HuH-7 (cell line): ENCODE measurements at regions not wholly inside any gene's neighbourhood (a gene's known extent, or its start where the extent isn't known, plus 50 kb on each side); places are given as distances from the start of the nearest gene placed in this dataset.

Experiments
- DNase-seq: peaks from one replicate; pipeline ENCODE4 v3.0.0; 2011; ENCODE audit warnings: low spot score

- DNase-seq, result no peak
Measured at GRCh38 chr2:104163611-104164130, 690.2 kb upstream of the POU3F3 start.

- DNase-seq, result no peak
Measured at GRCh38 chr2:104164721-104165252, 689.1 kb upstream of the POU3F3 start.

GRCh38 chr2:104177179-104177578, 676.7 kb upstream of the POU3F3 start:
- DNase-seq, result no peak

- DNase-seq, result no peak
Measured at GRCh38 chr2:104179644-104180043, 674.3 kb upstream of the POU3F3 start.

GRCh38 chr2:104200533-104201168, 653.3 kb upstream of the POU3F3 start:
- no peak for DNase-seq

- DNase-seq, result no peak
Measured at GRCh38 chr2:104213758-104214157, 640.2 kb upstream of the POU3F3 start.

- no peak for DNase-seq
Measured at GRCh38 chr2:104215269-104216161, 638.4 kb upstream of the POU3F3 start.

- DNase-seq, result no peak
Measured at GRCh38 chr2:104233591-104233990, 620.3 kb upstream of the POU3F3 start.

GRCh38 chr2:104236491-104236890, 617.4 kb upstream of the POU3F3 start:
- no peak for DNase-seq

GRCh38 chr2:104240984-104241383, 612.9 kb upstream of the POU3F3 start:
- no peak for DNase-seq

GRCh38 chr2:104249629-104250028, 604.3 kb upstream of the POU3F3 start:
- DNase-seq, result no peak

- DNase-seq, result no peak
Measured at GRCh38 chr2:104250635-104251034, 603.3 kb upstream of the POU3F3 start.

- DNase-seq, result no peak
Measured at GRCh38 chr2:104254017-104254416, 599.9 kb upstream of the POU3F3 start.

- DNase-seq, result no peak
Measured at GRCh38 chr2:104262714-104263113, 591.2 kb upstream of the POU3F3 start.

GRCh38 chr2:104279646-104280045, 574.3 kb upstream of the POU3F3 start:
- no peak for DNase-seq

- no peak for DNase-seq
Measured at GRCh38 chr2:104280216-104280615, 573.7 kb upstream of the POU3F3 start.

GRCh38 chr2:104286841-104287240, 567.1 kb upstream of the POU3F3 start:
- DNase-seq, result no peak

- no peak for DNase-seq
Measured at GRCh38 chr2:104289651-104290565, 564.0 kb upstream of the POU3F3 start.

GRCh38 chr2:104290566-104290891, 563.4 kb upstream of the POU3F3 start:
- no peak for DNase-seq

GRCh38 chr2:104312684-104313083, 541.2 kb upstream of the POU3F3 start:
- DNase-seq, result no peak

GRCh38 chr2:104318001-104318665, 535.8 kb upstream of the POU3F3 start:
- DNase-seq, result no peak
